Liver (tissue), 8 donors: ENCODE measurements at regions not wholly inside any gene's neighbourhood (a gene's known extent, or its start where the extent isn't known, plus 50 kb on each side); places are given as distances from the start of the nearest gene placed in this dataset.

ENCODE experiments used
- DNase-seq: peaks from one replicate; pipeline ENCODE4 v3.0.0-alpha.2; 2017; ENCODE audit warnings: low spot score
- H3K27ac ChIP-seq, 2 donors: one replicate each; pipeline ENCODE4 v1.7.0; 2013; ENCODE audit warnings: inconsistent platforms in 2 of 2, low read length in 2 of 2, control low read depth in 1 of 2, low read depth in 1 of 2, mild to moderate bottlenecking in 1 of 2
- H3K27me3 ChIP-seq, 4 donors: one replicate each; pipeline versions ENCODE4 v1.6.1 to v1.7.0; 2013; ENCODE audit warnings: low read length in 3 of 4, inconsistent platforms in 1 of 4, mild to moderate bottlenecking in 1 of 4, moderate library complexity in 1 of 4; ENCODE audit not compliant: control insufficient read depth in 4 of 4, insufficient read depth in 4 of 4
- H3K36me3 ChIP-seq, 4 donors: one replicate each; pipeline versions ENCODE4 v1.6.1 to v1.7.0; 2013; ENCODE audit warnings: low read length in 3 of 4, mild to moderate bottlenecking in 3 of 4, low read depth in 1 of 4, moderate library complexity in 1 of 4; ENCODE audit not compliant: control insufficient read depth in 4 of 4, insufficient read depth in 3 of 4
- H3K4me1 ChIP-seq, 4 donors: one replicate each; pipeline versions ENCODE4 v1.6.1 to v1.7.0; 2013; ENCODE audit warnings: low read length in 3 of 4, mild to moderate bottlenecking in 3 of 4, moderate library complexity in 1 of 4; ENCODE audit not compliant: control insufficient read depth in 4 of 4, insufficient read depth in 4 of 4
- H3K4me3 ChIP-seq, 3 donors: one replicate each; pipeline versions ENCODE4 v1.6.1 to v1.7.0; 2013; ENCODE audit warnings: low read length in 3 of 3, control low read depth in 1 of 3, low read depth in 1 of 3, mild to moderate bottlenecking in 1 of 3
- H3K9ac ChIP-seq, 2 donors: one replicate each; pipeline ENCODE4 v1.7.0; 2013; ENCODE audit warnings: low read length in 2 of 2, mild to moderate bottlenecking in 2 of 2, moderate library complexity in 2 of 2, control low read depth in 1 of 2, low read depth in 1 of 2
- H3K9me3 ChIP-seq, 4 donors: one replicate each; pipeline versions ENCODE4 v1.6.1 to v1.7.0; 2013; ENCODE audit warnings: low read length in 3 of 4; ENCODE audit not compliant: control insufficient read depth in 4 of 4
- EGR1 ChIP-seq, 2 donors: IDR thresholded peaks; 2 replicates each; pipeline ENCODE4 v1.6.1; 2016 to 2018; ENCODE audit warnings: antibody characterized with exemption in 2 of 2, low read depth in 2 of 2
- FOXA1 ChIP-seq: IDR thresholded peaks from 2 replicates; pipeline ENCODE4 v1.6.1; 2016; ENCODE audit warnings: antibody characterized with exemption
- FOXA2 ChIP-seq: IDR thresholded peaks from 2 replicates; pipeline ENCODE4 v1.6.1; 2016; ENCODE audit warnings: antibody characterized with exemption
- GABPA ChIP-seq, 2 donors: IDR thresholded peaks in 1 of 2; conservative IDR thresholded peaks in 1 of 2; 2 replicates each; pipeline ENCODE4 v1.6.1; 2016; ENCODE audit warnings: antibody characterized with exemption in 2 of 2, mild to moderate bottlenecking in 1 of 2, moderate library complexity in 1 of 2
- HNF4A ChIP-seq, 2 donors: conservative IDR thresholded peaks; 2 replicates each; pipeline ENCODE4 v1.6.1; 2016; ENCODE audit warnings: antibody characterized with exemption in 2 of 2, mild to moderate bottlenecking in 2 of 2
- HNF4G ChIP-seq: IDR thresholded peaks from 2 replicates; pipeline ENCODE4 v1.6.1; 2016; ENCODE audit warnings: antibody characterized with exemption
- JUND ChIP-seq, 2 donors: IDR thresholded peaks; 2 replicates each; pipeline ENCODE4 v1.6.1; 2016; ENCODE audit warnings: antibody characterized with exemption in 2 of 2
- NR2F2 ChIP-seq: IDR thresholded peaks from 2 replicates; pipeline ENCODE4 v1.6.1; 2016; ENCODE audit warnings: antibody characterized with exemption
- RAD21 ChIP-seq, 2 donors: IDR thresholded peaks; 2 replicates each; pipeline ENCODE4 v1.6.1; 2016; ENCODE audit warnings: antibody characterized with exemption in 2 of 2, mild to moderate bottlenecking in 2 of 2
- RXRA ChIP-seq, 2 donors: IDR thresholded peaks; 2 replicates each; pipeline ENCODE4 v1.6.1; 2017 to 2018; ENCODE audit warnings: antibody characterized with exemption in 2 of 2, mild to moderate bottlenecking in 1 of 2
- SP1 ChIP-seq: IDR thresholded peaks from 2 replicates; pipeline ENCODE4 v1.6.1; 2018; ENCODE audit warnings: antibody characterized with exemption, mild to moderate bottlenecking
- TAF1 ChIP-seq: conservative IDR thresholded peaks from 2 replicates; pipeline ENCODE4 v1.6.1; 2016; ENCODE audit warnings: antibody characterized with exemption, mild to moderate bottlenecking
- YY1 ChIP-seq: IDR thresholded peaks from 2 replicates; pipeline ENCODE4 v1.6.1; 2016; ENCODE audit warnings: antibody characterized with exemption, mild to moderate bottlenecking
- WGBS: extraction: QIAGEN DNeasy Blood & Tissue Kit; methylation state at CpG from one replicate; pipeline ENCODE4 v1.1.7; 2013; 5-methylcytosine and 5-hydroxymethylcytosine counted together
- TF ChIP-seq, protein P1 (sequence below): IDR thresholded peaks from 2 replicates; pipeline ENCODE4 v1.6.1; 2016; ENCODE audit warnings: antibody characterized with exemption
- TF ChIP-seq, protein P2 (sequence below): IDR thresholded peaks from 2 replicates; pipeline ENCODE4 v1.6.1; 2016; ENCODE audit warnings: antibody characterized with exemption
- TF ChIP-seq, protein P3 (sequence below): IDR thresholded peaks from 2 replicates; pipeline ENCODE4 v1.6.1; 2016; ENCODE audit warnings: antibody characterized with exemption, mild to moderate bottlenecking
- TF ChIP-seq, protein P4 (sequence below): IDR thresholded peaks from 2 replicates; pipeline ENCODE4 v1.6.1; 2016; ENCODE audit warnings: antibody characterized with exemption
- TF ChIP-seq, protein P5 (sequence below): fragments of 150-350 bp; IDR thresholded peaks from 2 replicates; pipeline ENCODE4 v1.5.1; 2017; ENCODE audit warnings: improper control_type of control experiment, low read depth, low read length; ENCODE audit not compliant: missing input control
- donor health status: healthy.
- donor health status: healthy.
- donor health status: healthy.
- donor health status: healthy.
- donor health status: healthy.

DNA sequence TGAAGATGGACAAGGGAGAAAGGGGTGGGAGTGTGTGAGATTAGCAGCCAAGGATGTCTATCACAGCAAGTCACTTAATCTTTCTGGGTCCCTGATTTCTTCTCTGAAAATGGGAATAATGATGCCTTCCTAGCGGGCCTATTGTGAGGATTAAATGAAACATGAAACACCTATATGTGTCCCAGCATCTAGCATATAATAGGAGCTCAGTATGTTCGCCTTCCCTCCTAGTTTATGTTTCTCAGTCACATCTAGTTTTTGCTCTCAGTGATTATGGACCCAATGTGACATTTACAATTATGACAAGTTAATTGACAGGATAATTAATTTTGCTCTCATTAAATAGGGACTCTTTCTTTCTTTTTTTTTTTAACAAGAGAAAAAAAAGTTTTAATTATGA, 252.9 kb downstream of the SNX13 start:
- Histone ChIP-seq H3K4me3 (no peak overlapping the region), H3K4me1 (peaks cover 0 to 5% (median 0%) of the 10 kb centered on the region in 4 donors), H3K27me3 (no peaks in the 10 kb centered on the region), H3K9me3 (no peaks in the 10 kb centered on the region), H3K27ac (no peak overlapping the region), H3K36me3 (no peaks in the 10 kb centered on the region), H3K9ac (no peak overlapping the region)
- TF ChIP-seq HNF4A (conservative IDR thresholded peaks at IDR 0.05) (no peak), FOXA1 (no peak), NR2F2 (no peak), RAD21 (IDR thresholded peaks at IDR 0.05) (no peak), GABPA (IDR thresholded peaks at IDR 0.05 in 1 of 2, conservative IDR thresholded peaks at IDR 0.05 in 1 of 2) (no peak), EGR1 (IDR thresholded peaks at IDR 0.05; ENCODE audit: low read depth in 2 of 2) (no peak), FOXA2 (no peak), SP1 (no peak), RXRA (IDR thresholded peaks at IDR 0.05) (no peak), HNF4G (no peak), YY1 (no peak), JUND (IDR thresholded peaks at IDR 0.05) (no peak), TAF1 (no peak)
- TF ChIP-seq, protein P1, sequence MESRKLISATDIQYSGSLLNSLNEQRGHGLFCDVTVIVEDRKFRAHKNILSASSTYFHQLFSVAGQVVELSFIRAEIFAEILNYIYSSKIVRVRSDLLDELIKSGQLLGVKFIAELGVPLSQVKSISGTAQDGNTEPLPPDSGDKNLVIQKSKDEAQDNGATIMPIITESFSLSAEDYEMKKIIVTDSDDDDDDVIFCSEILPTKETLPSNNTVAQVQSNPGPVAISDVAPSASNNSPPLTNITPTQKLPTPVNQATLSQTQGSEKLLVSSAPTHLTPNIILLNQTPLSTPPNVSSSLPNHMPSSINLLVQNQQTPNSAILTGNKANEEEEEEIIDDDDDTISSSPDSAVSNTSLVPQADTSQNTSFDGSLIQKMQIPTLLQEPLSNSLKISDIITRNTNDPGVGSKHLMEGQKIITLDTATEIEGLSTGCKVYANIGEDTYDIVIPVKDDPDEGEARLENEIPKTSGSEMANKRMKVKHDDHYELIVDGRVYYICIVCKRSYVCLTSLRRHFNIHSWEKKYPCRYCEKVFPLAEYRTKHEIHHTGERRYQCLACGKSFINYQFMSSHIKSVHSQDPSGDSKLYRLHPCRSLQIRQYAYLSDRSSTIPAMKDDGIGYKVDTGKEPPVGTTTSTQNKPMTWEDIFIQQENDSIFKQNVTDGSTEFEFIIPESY, result no peak
- TF ChIP-seq, protein P2, sequence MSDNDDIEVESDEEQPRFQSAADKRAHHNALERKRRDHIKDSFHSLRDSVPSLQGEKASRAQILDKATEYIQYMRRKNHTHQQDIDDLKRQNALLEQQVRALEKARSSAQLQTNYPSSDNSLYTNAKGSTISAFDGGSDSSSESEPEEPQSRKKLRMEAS, result no peak
- TF ChIP-seq, protein P3, sequence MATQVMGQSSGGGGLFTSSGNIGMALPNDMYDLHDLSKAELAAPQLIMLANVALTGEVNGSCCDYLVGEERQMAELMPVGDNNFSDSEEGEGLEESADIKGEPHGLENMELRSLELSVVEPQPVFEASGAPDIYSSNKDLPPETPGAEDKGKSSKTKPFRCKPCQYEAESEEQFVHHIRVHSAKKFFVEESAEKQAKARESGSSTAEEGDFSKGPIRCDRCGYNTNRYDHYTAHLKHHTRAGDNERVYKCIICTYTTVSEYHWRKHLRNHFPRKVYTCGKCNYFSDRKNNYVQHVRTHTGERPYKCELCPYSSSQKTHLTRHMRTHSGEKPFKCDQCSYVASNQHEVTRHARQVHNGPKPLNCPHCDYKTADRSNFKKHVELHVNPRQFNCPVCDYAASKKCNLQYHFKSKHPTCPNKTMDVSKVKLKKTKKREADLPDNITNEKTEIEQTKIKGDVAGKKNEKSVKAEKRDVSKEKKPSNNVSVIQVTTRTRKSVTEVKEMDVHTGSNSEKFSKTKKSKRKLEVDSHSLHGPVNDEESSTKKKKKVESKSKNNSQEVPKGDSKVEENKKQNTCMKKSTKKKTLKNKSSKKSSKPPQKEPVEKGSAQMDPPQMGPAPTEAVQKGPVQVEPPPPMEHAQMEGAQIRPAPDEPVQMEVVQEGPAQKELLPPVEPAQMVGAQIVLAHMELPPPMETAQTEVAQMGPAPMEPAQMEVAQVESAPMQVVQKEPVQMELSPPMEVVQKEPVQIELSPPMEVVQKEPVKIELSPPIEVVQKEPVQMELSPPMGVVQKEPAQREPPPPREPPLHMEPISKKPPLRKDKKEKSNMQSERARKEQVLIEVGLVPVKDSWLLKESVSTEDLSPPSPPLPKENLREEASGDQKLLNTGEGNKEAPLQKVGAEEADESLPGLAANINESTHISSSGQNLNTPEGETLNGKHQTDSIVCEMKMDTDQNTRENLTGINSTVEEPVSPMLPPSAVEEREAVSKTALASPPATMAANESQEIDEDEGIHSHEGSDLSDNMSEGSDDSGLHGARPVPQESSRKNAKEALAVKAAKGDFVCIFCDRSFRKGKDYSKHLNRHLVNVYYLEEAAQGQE, result no peak
- TF ChIP-seq, protein P4, sequence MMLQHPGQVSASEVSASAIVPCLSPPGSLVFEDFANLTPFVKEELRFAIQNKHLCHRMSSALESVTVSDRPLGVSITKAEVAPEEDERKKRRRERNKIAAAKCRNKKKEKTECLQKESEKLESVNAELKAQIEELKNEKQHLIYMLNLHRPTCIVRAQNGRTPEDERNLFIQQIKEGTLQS, result no peak
- TF ChIP-seq, protein P5, sequence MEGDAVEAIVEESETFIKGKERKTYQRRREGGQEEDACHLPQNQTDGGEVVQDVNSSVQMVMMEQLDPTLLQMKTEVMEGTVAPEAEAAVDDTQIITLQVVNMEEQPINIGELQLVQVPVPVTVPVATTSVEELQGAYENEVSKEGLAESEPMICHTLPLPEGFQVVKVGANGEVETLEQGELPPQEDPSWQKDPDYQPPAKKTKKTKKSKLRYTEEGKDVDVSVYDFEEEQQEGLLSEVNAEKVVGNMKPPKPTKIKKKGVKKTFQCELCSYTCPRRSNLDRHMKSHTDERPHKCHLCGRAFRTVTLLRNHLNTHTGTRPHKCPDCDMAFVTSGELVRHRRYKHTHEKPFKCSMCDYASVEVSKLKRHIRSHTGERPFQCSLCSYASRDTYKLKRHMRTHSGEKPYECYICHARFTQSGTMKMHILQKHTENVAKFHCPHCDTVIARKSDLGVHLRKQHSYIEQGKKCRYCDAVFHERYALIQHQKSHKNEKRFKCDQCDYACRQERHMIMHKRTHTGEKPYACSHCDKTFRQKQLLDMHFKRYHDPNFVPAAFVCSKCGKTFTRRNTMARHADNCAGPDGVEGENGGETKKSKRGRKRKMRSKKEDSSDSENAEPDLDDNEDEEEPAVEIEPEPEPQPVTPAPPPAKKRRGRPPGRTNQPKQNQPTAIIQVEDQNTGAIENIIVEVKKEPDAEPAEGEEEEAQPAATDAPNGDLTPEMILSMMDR, result no peak
- WGBS, result 88% methylated on average over 2 of the region's 2 CpGs
- DNase-seq, result no peak
